ENCODE measurements at regions not wholly inside any gene's neighbourhood (a gene's known extent, or its start where the extent isn't known, plus 50 kb on each side); places are given as distances from the start of the nearest gene placed in this dataset.

GRCh38 chr3:159364511-159364910 is 562.7 kb downstream of the MFSD1 start:
- Histone ChIP-seq H3K36me3 (replicated peaks in 1 of 2) (no peaks in the 10 kb centered on the region), H3K27me3 (no peaks in the 10 kb centered on the region), H3K27ac (no peak overlapping the region), H3K9me3 (replicated peaks in 1 of 3) (no peaks in the 10 kb centered on the region), H3K4me1 (replicated peaks in 1 of 2) (no peaks in the 10 kb centered on the region), H3K4me3 (no peak overlapping the region)
- TF ChIP-seq POLR2A (IDR thresholded peaks at IDR 0.05) (no peak), CTCF (IDR thresholded peaks at IDR 0.05) (no peak)
- intact Hi-C loops (cut with DNase I), result no loop called here
- DNase-seq, result no peak
- WGBS, 4 donors, result 55 to 80% (median 66%) methylated on average over 1 of the region's 1 CpG

GRCh38 chr3:159366476-159366875 is 564.6 kb downstream of the MFSD1 start:
- intact Hi-C loops (cut with DNase I), result no loop called here
- Histone ChIP-seq H3K9me3 (replicated peaks in 1 of 3) (no peaks in the 10 kb centered on the region), H3K36me3 (replicated peaks in 1 of 2) (no peaks in the 10 kb centered on the region)

GRCh38 chr3:159371961-159372360 is 570.1 kb downstream of the MFSD1 start:
- 70 to 77% (median 74%) methylated on average over 1 of the region's 1 CpG for WGBS, 4 donors
- DNase-seq, result no peak
- intact Hi-C loops (cut with DNase I), result no loop called here
- Histone ChIP-seq H3K4me1 (replicated peaks in 1 of 2) (no peaks in the 10 kb centered on the region), H3K9me3 (replicated peaks in 1 of 3) (no peaks in the 10 kb centered on the region), H3K36me3 (replicated peaks in 1 of 2) (no peaks in the 10 kb centered on the region), H3K27ac (no peak overlapping the region), H3K4me3 (no peak overlapping the region), H3K27me3 (no peaks in the 10 kb centered on the region)
- TF ChIP-seq POLR2A (IDR thresholded peaks at IDR 0.05), result no peak
- no peak for TF ChIP-seq CTCF (IDR thresholded peaks at IDR 0.05)

More at GRCh38 chr3:159366476-159366875, 564.6 kb downstream of the MFSD1 start:
- Histone ChIP-seq H3K27ac (no peak overlapping the region), H3K27me3 (no peaks in the 10 kb centered on the region), H3K4me3 (no peak overlapping the region), H3K4me1 (replicated peaks in 1 of 2) (no peaks in the 10 kb centered on the region)
- no peak for DNase-seq
- TF ChIP-seq CTCF (IDR thresholded peaks at IDR 0.05) (no peak), POLR2A (IDR thresholded peaks at IDR 0.05) (no peak)

- intact Hi-C loops (cut with DNase I), result no loop called here
- Histone ChIP-seq H3K9me3 (replicated peaks in 1 of 3) (no peaks in the 10 kb centered on the region), H3K27me3 (no peaks in the 10 kb centered on the region), H3K36me3 (replicated peaks in 1 of 2) (no peaks in the 10 kb centered on the region), H3K4me1 (replicated peaks in 1 of 2) (no peaks in the 10 kb centered on the region), H3K27ac (no peak overlapping the region), H3K4me3 (no peak overlapping the region)
- no peak for TF ChIP-seq POLR2A (IDR thresholded peaks at IDR 0.05)
- TF ChIP-seq CTCF (IDR thresholded peaks at IDR 0.05), result no peak
- no peak for DNase-seq
- 39 to 55% (median 45%) methylated on average over 4 of the region's 4 CpGs for WGBS, 4 donors
Observed at GRCh38 chr3:159378396-159379194, 576.7 kb downstream of the MFSD1 start.

Measured in adrenal gland (tissue), 9 donors.